ENCODE measurements at regions not wholly inside any gene's neighbourhood (a gene's known extent, or its start where the extent isn't known, plus 50 kb on each side); places are given as distances from the start of the nearest gene placed in this dataset.

DNA sequence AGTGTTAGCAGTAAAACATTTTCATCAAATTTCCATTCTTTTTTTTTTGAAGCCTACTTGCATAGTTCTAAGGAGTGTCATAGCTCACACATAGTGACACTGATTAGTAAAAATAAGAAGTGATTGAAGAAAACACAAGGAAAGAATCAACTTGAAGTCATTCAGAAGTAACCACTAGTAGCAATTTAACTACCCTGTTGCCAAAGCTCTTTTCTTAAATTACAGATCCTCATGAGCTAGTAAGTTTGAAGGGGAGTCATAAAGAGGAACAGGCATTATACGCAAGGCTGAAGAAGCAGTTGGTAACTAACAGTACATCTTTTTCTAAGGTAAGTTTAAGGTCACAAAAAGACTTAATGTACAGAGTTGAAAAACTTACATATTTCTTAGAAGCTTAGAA, 332.2 kb downstream of the CHRM3 start:
- no peak overlapping the region for H3K27ac ChIP-seq (ENCODE audit: low read length)
- H3K4me3 ChIP-seq (ENCODE audit: low read depth in 1 of 2, low read length in 2 of 2): no peak overlapping the region
- H3K27me3 ChIP-seq (ENCODE audit: low read depth, low read length): no peaks in the 10 kb centered on the region
- H3K9me3 ChIP-seq (ENCODE audit: control insufficient read depth in 1 of 2, low read length in 2 of 2): no peaks in the 10 kb centered on the region
- H3K4me1 ChIP-seq (ENCODE audit: control insufficient read depth in 1 of 2, insufficient read depth in 2 of 2, low read length in 2 of 2): peaks cover 0 to 3% of the 10 kb centered on the region in 2 donors
- H3K36me3 ChIP-seq (ENCODE audit: control insufficient read depth in 1 of 2, insufficient read depth in 2 of 2, low read length in 2 of 2): no peaks in the 10 kb centered on the region

DNA sequence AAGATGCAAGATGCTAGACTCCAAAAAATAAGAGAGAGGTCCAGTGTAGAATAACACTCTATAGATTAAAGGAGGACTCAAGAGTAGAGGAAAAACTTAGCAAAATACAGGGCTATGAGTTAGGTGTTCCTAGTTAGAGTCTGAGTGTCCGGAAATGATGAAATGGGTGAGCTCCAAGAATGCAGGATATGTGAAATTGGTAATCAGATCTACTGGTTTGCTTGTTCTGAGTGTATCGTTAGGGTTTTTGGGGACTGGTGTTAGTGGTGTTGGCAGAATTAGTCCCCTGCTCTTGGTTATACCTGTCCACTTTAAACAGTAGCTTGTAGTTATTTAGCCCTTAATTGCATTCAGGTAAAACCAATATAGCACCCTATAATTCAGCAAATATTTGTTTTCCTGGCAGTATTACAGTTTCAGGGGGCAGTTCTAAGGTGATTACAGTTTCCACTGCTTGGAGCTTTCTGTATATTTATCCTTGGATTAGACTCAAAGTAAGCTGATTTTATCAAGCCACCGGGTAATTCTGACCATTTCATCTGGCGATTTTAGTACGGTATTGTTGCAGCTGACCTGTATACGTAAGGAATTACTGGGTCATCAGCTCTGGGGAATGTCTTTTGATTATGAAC, 332.7 kb downstream of the CHRM3 start:
- Histone ChIP-seq H3K36me3 (ENCODE audit: control insufficient read depth in 1 of 2, insufficient read depth in 2 of 2, low read length in 2 of 2) (no peaks in the 10 kb centered on the region), H3K27me3 (ENCODE audit: low read depth, low read length) (no peaks in the 10 kb centered on the region), H3K4me3 (ENCODE audit: low read depth in 1 of 2, low read length in 2 of 2) (no peak overlapping the region), H3K4me1 (ENCODE audit: control insufficient read depth in 1 of 2, insufficient read depth in 2 of 2, low read length in 2 of 2) (peaks cover 0 to 3% of the 10 kb centered on the region in 2 donors), H3K27ac (ENCODE audit: low read length) (no peak overlapping the region), H3K9me3 (ENCODE audit: control insufficient read depth in 1 of 2, low read length in 2 of 2) (no peaks in the 10 kb centered on the region)

DNA sequence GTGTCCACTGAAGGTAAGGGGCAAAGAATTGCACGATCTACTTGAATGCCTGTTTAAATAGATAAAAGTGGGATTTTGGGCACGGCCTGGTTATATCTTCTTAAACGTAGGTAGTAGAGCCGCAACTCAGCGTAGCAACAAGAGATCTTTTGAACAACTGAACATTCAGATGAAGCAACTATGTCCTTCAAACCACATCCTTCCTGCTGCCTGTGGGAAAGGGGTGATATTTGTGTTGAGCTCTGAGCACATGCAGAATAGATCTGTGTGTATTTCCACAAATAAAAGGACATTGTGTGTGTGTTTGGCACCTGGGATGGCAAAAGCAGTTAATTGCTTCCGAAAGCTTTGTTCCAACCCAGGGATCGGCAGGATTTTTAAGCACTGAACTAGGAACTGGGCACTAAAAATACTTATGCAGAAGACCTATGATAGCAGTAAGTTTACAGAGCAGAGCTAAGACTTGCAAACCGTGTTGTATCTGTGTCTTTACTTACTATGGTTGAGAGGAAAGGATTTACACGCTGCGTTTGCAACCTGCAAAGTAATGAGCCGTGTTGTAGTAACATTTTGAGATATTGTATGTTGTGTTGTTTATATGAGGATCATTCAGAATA, 333.4 kb downstream of the CHRM3 start:
- no peak overlapping the region for H3K4me3 ChIP-seq (ENCODE audit: low read depth in 1 of 2, low read length in 2 of 2)
- no peak overlapping the region for H3K27ac ChIP-seq (ENCODE audit: low read length)
- H3K36me3 ChIP-seq (ENCODE audit: control insufficient read depth in 1 of 2, insufficient read depth in 2 of 2, low read length in 2 of 2): no peaks in the 10 kb centered on the region
- no peaks in the 10 kb centered on the region for H3K27me3 ChIP-seq (ENCODE audit: low read depth, low read length)
- peaks cover 0 to 3% of the 10 kb centered on the region in 2 donors for H3K4me1 ChIP-seq (ENCODE audit: control insufficient read depth in 1 of 2, insufficient read depth in 2 of 2, low read length in 2 of 2)
- no peaks in the 10 kb centered on the region for H3K9me3 ChIP-seq (ENCODE audit: control insufficient read depth in 1 of 2, low read length in 2 of 2)

DNA sequence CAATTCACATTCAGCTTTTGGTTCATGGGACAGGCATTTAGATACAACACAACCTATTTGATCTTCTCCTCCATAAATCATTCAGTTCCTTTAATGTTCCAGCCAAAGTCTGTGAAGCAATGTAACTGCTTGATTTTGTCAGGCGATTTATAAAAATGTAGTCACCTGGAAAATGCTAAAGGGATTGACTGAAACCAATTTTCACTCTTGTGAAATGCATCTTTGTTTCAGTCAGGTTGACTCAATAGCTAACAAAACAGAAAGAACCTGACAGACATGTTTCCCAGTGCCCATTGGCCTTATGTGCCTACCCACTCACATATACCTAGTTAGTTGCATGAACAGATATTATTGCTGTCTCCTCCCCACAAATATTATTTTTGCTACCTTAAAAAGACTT, 335.7 kb downstream of the CHRM3 start:
- Histone ChIP-seq H3K27me3 (ENCODE audit: low read depth, low read length) (no peaks in the 10 kb centered on the region), H3K36me3 (ENCODE audit: control insufficient read depth in 1 of 2, insufficient read depth in 2 of 2, low read length in 2 of 2) (no peaks in the 10 kb centered on the region), H3K4me3 (ENCODE audit: low read depth in 1 of 2, low read length in 2 of 2) (no peak overlapping the region), H3K9me3 (ENCODE audit: control insufficient read depth in 1 of 2, low read length in 2 of 2) (no peaks in the 10 kb centered on the region), H3K27ac (ENCODE audit: low read length) (no peak overlapping the region), H3K4me1 (ENCODE audit: control insufficient read depth in 1 of 2, insufficient read depth in 2 of 2, low read length in 2 of 2) (peaks cover 0 to 3% of the 10 kb centered on the region in 2 donors)

DNA sequence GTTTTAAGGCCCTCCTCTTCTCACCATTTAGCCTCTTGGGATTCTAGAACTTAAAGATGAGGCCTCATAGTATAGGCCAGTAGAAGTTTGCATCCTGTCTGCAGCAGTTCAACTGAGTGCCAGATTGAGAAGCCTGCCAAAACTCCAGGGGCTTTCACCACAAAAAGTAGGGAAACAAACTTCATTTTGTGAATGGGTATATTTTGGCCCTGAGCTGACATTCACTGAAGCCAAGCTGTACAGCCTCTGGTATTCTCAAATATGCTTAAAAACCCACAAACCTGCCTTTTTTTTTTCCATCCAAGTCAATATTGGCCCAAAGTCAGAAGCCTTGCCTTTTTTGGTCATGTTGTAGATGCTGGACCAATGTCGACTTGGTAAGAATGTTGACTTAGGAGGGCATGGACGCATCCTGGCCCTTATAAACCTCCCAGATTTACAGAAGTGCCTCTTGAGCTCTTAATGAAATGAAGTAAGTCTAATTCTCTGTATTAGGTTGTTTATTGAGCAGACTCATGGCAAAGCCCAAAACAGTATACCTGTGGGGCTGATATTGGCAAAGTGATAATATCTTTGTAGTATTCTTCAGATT, 337.5 kb downstream of the CHRM3 start:
- Histone ChIP-seq H3K27ac (ENCODE audit: low read length) (no peak overlapping the region), H3K4me3 (ENCODE audit: low read depth in 1 of 2, low read length in 2 of 2) (no peak overlapping the region), H3K27me3 (ENCODE audit: low read depth, low read length) (no peaks in the 10 kb centered on the region), H3K36me3 (ENCODE audit: control insufficient read depth in 1 of 2, insufficient read depth in 2 of 2, low read length in 2 of 2) (no peaks in the 10 kb centered on the region), H3K4me1 (ENCODE audit: control insufficient read depth in 1 of 2, insufficient read depth in 2 of 2, low read length in 2 of 2) (peaks cover 0 to 3% of the 10 kb centered on the region in 2 donors), H3K9me3 (ENCODE audit: control insufficient read depth in 1 of 2, low read length in 2 of 2) (no peaks in the 10 kb centered on the region)

DNA sequence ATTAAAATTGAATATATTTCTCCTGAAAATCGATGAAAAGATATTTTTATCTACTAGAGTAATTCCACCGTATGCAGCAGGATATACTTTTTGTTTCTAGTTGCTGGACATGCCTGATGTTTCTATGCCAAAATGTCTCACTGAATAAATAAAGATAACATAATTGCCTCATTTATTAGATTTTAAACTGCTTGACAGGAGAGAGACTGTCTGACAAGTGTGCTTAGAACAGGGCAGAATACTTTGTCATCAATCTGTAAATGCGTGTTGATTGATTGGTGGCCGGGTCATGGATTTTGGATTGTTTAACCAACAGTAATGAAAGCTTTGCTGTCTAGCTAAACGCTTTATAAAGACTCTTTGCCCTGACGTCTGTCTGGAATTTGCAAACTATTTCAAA, 339.0 kb downstream of the CHRM3 start:
- Histone ChIP-seq H3K27ac (ENCODE audit: low read length) (no peak overlapping the region), H3K9me3 (ENCODE audit: control insufficient read depth in 1 of 2, low read length in 2 of 2) (no peaks in the 10 kb centered on the region), H3K4me3 (ENCODE audit: low read depth in 1 of 2, low read length in 2 of 2) (no peak overlapping the region), H3K27me3 (ENCODE audit: low read depth, low read length) (no peaks in the 10 kb centered on the region), H3K36me3 (ENCODE audit: control insufficient read depth in 1 of 2, insufficient read depth in 2 of 2, low read length in 2 of 2) (no peaks in the 10 kb centered on the region), H3K4me1 (ENCODE audit: control insufficient read depth in 1 of 2, insufficient read depth in 2 of 2, low read length in 2 of 2) (peaks cover 0 to 3% of the 10 kb centered on the region in 2 donors)

DNA sequence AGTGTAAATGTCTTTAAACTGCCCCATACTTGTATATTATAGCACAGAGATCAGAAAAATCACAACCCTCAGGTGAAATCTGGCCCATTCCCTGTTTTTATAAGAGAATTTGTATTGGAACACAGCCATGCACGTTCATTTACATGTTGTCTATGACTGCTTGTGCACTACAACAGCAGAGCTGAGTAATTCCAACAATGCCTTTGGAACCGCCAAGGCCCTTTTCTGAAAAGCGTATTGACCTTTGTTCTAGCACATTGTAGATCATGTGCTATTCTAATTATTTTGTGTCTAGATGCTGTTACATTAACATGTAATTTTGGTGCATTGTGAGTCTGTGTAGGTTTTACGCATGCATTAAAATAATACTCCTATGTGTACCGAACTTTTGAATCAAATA, 339.6 kb downstream of the CHRM3 start:
- no peaks in the 10 kb centered on the region for H3K36me3 ChIP-seq (ENCODE audit: control insufficient read depth in 1 of 2, insufficient read depth in 2 of 2, low read length in 2 of 2)
- H3K4me3 ChIP-seq (ENCODE audit: low read depth in 1 of 2, low read length in 2 of 2): no peak overlapping the region
- no peaks in the 10 kb centered on the region for H3K9me3 ChIP-seq (ENCODE audit: control insufficient read depth in 1 of 2, low read length in 2 of 2)
- no peak overlapping the region for H3K27ac ChIP-seq (ENCODE audit: low read length)
- H3K4me1 ChIP-seq (ENCODE audit: control insufficient read depth in 1 of 2, insufficient read depth in 2 of 2, low read length in 2 of 2): no peaks in the 10 kb centered on the region
- no peaks in the 10 kb centered on the region for H3K27me3 ChIP-seq (ENCODE audit: low read depth, low read length)

DNA sequence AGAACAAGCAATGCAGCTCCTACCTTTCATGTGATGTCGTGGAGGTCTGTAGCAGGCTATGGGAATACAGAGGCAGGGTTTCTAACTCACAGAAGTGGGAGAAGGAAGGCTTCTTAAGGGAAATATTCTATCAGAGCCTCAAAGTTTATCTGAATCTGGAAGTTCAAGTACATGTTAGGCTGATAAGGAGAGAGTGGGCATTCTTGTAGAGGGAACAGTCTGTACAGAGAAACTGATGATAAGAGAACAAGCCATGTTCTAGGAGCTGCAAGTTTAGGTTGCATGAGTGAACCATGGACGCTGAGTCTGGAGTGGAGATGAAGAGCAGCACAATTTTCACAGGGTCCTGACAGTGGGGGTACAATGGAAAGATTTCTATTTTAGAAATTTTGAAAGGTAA, 344.0 kb downstream of the CHRM3 start:
- Histone ChIP-seq H3K36me3 (ENCODE audit: control insufficient read depth in 1 of 2, insufficient read depth in 2 of 2, low read length in 2 of 2) (no peaks in the 10 kb centered on the region), H3K4me3 (ENCODE audit: low read depth in 1 of 2, low read length in 2 of 2) (no peak overlapping the region), H3K27me3 (ENCODE audit: low read depth, low read length) (no peaks in the 10 kb centered on the region), H3K27ac (ENCODE audit: low read length) (no peak overlapping the region), H3K4me1 (ENCODE audit: control insufficient read depth in 1 of 2, insufficient read depth in 2 of 2, low read length in 2 of 2) (no peaks in the 10 kb centered on the region), H3K9me3 (ENCODE audit: control insufficient read depth in 1 of 2, low read length in 2 of 2) (no peaks in the 10 kb centered on the region)

DNA sequence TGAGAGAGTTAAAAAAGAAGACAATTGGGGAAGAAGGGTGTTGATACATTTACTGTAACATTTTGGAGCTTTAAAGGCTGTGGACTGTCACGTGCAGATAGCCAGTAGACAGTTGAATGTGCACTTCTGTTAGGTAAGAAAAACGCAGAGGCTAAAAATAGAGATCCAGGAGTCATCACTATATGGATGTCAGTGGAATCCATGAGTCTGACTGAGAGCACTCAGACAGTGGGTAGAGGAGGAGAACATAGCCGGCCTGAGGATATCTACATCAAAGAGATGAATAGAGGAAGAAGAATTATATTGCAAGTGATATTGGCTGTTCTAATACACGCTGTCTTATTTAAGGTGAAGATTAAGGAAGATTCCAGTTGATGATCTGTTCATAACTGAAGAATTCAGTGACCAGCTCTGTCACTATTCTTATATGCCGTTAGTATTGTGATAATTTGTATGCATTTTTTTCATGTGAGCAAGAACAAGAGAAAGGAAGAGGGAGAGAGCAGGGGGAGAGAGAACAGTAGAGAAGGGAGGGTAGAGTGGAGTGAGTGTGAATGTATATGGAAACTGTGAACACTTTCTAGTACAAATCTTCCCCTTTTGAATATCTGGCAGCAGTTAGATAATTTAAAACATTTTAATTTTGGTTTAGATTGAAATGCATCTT, 344.8 kb downstream of the CHRM3 start:
- Histone ChIP-seq H3K9me3 (ENCODE audit: control insufficient read depth in 1 of 2, low read length in 2 of 2) (no peaks in the 10 kb centered on the region), H3K27me3 (ENCODE audit: low read depth, low read length) (no peaks in the 10 kb centered on the region), H3K4me3 (ENCODE audit: low read depth in 1 of 2, low read length in 2 of 2) (no peak overlapping the region), H3K4me1 (ENCODE audit: control insufficient read depth in 1 of 2, insufficient read depth in 2 of 2, low read length in 2 of 2) (no peaks in the 10 kb centered on the region), H3K36me3 (ENCODE audit: control insufficient read depth in 1 of 2, insufficient read depth in 2 of 2, low read length in 2 of 2) (no peaks in the 10 kb centered on the region), H3K27ac (ENCODE audit: low read length) (no peak overlapping the region)

DNA sequence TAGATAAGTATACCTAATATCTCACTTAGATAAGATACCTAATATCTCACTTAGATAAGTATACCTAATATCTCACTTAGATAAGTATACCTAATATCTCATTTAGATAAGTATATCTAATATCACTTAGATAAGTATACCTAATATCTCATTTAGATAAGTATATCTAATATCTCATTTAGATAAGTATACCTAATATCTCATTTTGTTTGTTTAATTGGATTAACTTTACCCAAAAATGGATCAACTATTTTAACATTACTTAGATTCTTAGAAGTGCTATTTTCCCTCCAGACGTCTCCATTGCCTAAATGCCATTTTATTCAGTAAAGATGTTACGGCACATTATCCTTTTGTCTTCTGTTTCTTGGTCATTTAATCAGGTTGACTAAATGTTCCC, 346.4 kb downstream of the CHRM3 start:
- H3K4me3 ChIP-seq (ENCODE audit: low read depth in 1 of 2, low read length in 2 of 2): no peak overlapping the region
- no peaks in the 10 kb centered on the region for H3K36me3 ChIP-seq (ENCODE audit: control insufficient read depth in 1 of 2, insufficient read depth in 2 of 2, low read length in 2 of 2)
- no peak overlapping the region for H3K27ac ChIP-seq (ENCODE audit: low read length)
- no peaks in the 10 kb centered on the region for H3K4me1 ChIP-seq (ENCODE audit: control insufficient read depth in 1 of 2, insufficient read depth in 2 of 2, low read length in 2 of 2)
- no peaks in the 10 kb centered on the region for H3K9me3 ChIP-seq (ENCODE audit: control insufficient read depth in 1 of 2, low read length in 2 of 2)
- no peaks in the 10 kb centered on the region for H3K27me3 ChIP-seq (ENCODE audit: low read depth, low read length)

DNA sequence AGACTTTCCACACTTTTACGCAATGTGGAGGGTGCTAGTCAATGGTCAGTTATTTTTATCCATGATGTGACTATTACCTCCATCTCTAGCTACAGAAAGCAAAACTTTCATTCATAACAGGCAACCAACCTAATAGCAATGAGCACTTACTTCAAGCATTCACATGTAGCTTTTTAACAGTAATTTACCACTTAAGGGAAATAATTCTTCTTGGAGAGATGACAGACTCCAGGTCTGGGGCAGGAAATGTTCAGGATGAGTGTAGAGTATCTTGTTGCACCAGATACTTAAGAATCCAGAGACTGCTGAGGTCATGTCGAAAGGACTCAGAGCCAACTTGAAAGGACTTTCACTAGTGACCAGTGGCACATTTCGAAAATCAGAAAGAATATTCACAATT, 347.6 kb downstream of the CHRM3 start:
- Histone ChIP-seq H3K27me3 (ENCODE audit: low read depth, low read length) (no peaks in the 10 kb centered on the region), H3K4me3 (ENCODE audit: low read depth in 1 of 2, low read length in 2 of 2) (no peak overlapping the region), H3K36me3 (ENCODE audit: control insufficient read depth in 1 of 2, insufficient read depth in 2 of 2, low read length in 2 of 2) (no peaks in the 10 kb centered on the region), H3K4me1 (ENCODE audit: control insufficient read depth in 1 of 2, insufficient read depth in 2 of 2, low read length in 2 of 2) (peaks cover 0 to 8% of the 10 kb centered on the region in 2 donors), H3K27ac (ENCODE audit: low read length) (no peak overlapping the region), H3K9me3 (ENCODE audit: control insufficient read depth in 1 of 2, low read length in 2 of 2) (no peaks in the 10 kb centered on the region)

All from muscle layer of duodenum (tissue), 2 donors.